WTC11 (cell line): ENCODE measurements at regions not wholly inside any gene's neighbourhood (a gene's known extent, or its start where the extent isn't known, plus 50 kb on each side); places are given as distances from the start of the nearest gene placed in this dataset.

Experiments used
- ATF1 ChIP-seq: sonication (generic); formaldehyde crosslinking; IDR thresholded peaks from 2 replicates; pipeline ENCODE4 v1.8.1; 2023; ENCODE audit warnings: mild to moderate bottlenecking, moderate library complexity, missing genetic modification reagents
- ATF2 ChIP-seq: sonication (generic); formaldehyde crosslinking; IDR thresholded peaks from 2 replicates; pipeline ENCODE4 v1.8.1; 2022; ENCODE audit warnings: low read depth, missing genetic modification reagents, borderline replicate concordance
- ATF3 ChIP-seq: sonication (generic); formaldehyde crosslinking; conservative IDR thresholded peaks from 2 replicates; pipeline ENCODE4 v1.8.1; 2022; ENCODE audit warnings: mild to moderate bottlenecking, missing genetic modification reagents
- CREB1 ChIP-seq: sonication (generic); formaldehyde crosslinking; IDR thresholded peaks from 2 replicates; pipeline ENCODE4 v1.8.0; 2023; ENCODE audit warnings: mild to moderate bottlenecking, missing genetic modification reagents
- CTCF ChIP-seq: fragments of 200-600 bp; IDR thresholded peaks from 2 replicates; pipeline ENCODE4 v1.8.0; 2022; ENCODE audit warnings: antibody characterized with exemption
- MAX ChIP-seq: sonication (generic); formaldehyde crosslinking; IDR thresholded peaks from 2 replicates; pipeline ENCODE4 v1.8.0; 2022; ENCODE audit warnings: mild to moderate bottlenecking, missing genetic modification reagents
- NR1H2 ChIP-seq: sonication (generic); formaldehyde crosslinking; IDR thresholded peaks from 2 replicates; pipeline ENCODE4 v1.9.0; 2021; ENCODE audit warnings: mild to moderate bottlenecking, moderate library complexity, missing genetic modification reagents
- PRDM15 ChIP-seq: sonication (generic); formaldehyde crosslinking; IDR thresholded peaks from 2 replicates; pipeline ENCODE4 v1.8.0; 2022; ENCODE audit warnings: missing genetic modification reagents
- PREB ChIP-seq: sonication (generic); formaldehyde crosslinking; IDR thresholded peaks from 2 replicates; pipeline ENCODE4 v1.8.1; 2022; ENCODE audit warnings: mild to moderate bottlenecking, missing genetic modification reagents, moderate library complexity, borderline replicate concordance
- SMAD4 ChIP-seq: sonication (generic); formaldehyde crosslinking; IDR thresholded peaks from 2 replicates; pipeline ENCODE4 v1.8.0; 2022; ENCODE audit warnings: mild to moderate bottlenecking, missing genetic modification reagents
- SP1 ChIP-seq: sonication (generic); formaldehyde crosslinking; conservative IDR thresholded peaks from 2 replicates; pipeline ENCODE4 v1.8.1; 2022; ENCODE audit warnings: missing genetic modification reagents
- USF2 ChIP-seq: sonication (generic); formaldehyde crosslinking; IDR thresholded peaks from 2 replicates; pipeline ENCODE4 v1.8.1; 2023; ENCODE audit warnings: mild to moderate bottlenecking, missing genetic modification reagents, moderate library complexity
- ZNF232 ChIP-seq: sonication (generic); formaldehyde crosslinking; IDR thresholded peaks from 2 replicates; pipeline ENCODE4 v1.8.0; 2022; ENCODE audit warnings: mild to moderate bottlenecking, missing genetic modification reagents
- ZNF512 ChIP-seq: sonication (generic); formaldehyde crosslinking; IDR thresholded peaks from 2 replicates; pipeline ENCODE4 v1.8.1; 2022; ENCODE audit warnings: missing genetic modification reagents, borderline replicate concordance

GRCh38 chr4:45578874-45579273 lies 545.0 kb downstream of the GABRG1 start:
- no peak for TF ChIP-seq USF2 (CRISPR knock-in tag)
- no peak for TF ChIP-seq CTCF
- TF ChIP-seq ZNF512 (CRISPR knock-in tag), result no peak
- no peak for TF ChIP-seq MAX
- TF ChIP-seq ZNF232, result no peak
- TF ChIP-seq ATF2 (CRISPR knock-in tag), result no peak
- TF ChIP-seq PREB (CRISPR knock-in tag), result no peak
- TF ChIP-seq SP1, result no peak
- no peak for TF ChIP-seq PRDM15
- no peak for TF ChIP-seq ATF3
- no peak for TF ChIP-seq SMAD4 (CRISPR knock-in tag)
- no peak for TF ChIP-seq CREB1 (CRISPR knock-in tag)
- TF ChIP-seq ATF1 (CRISPR knock-in tag), result no peak
- TF ChIP-seq NR1H2, result no peak
